Midbrain (tissue), 1 donor: ENCODE measurements at regions not wholly inside any gene's neighbourhood (a gene's known extent, or its start where the extent isn't known, plus 50 kb on each side); places are given as distances from the start of the nearest gene placed in this dataset.

Source experiments
- DNase-seq: peaks from one replicate; lab custom pipeline; 2025; lab: John Stamatoyannopoulos, UW

- DNase-seq = no peak
Observed at GRCh38 chr18:37691162-37691561, 125.6 kb upstream of the CELF4 start.

DNA sequence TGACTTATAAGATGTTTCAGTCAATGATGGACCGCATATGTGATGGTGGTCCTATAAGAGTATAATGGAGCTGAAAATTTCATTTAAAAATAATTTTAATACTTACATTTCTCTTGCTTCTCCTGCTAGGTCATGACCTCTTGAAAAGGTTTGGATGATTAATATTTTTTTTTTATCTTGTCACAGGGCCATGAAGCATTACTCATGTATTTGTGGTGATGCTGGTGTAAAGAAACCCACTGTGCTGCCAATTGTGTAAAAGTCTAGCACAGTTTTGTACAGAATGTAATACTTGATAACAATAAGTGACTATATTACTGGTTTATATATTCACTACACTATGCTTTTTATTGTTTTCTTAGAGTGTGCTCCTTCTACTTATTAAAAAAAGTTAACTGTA, 124.2 kb upstream of the CELF4 start:
- DNase-seq = no peak

- DNase-seq = no peak
Observed at GRCh38 chr18:37684590-37684989, 119.0 kb upstream of the CELF4 start.

DNA sequence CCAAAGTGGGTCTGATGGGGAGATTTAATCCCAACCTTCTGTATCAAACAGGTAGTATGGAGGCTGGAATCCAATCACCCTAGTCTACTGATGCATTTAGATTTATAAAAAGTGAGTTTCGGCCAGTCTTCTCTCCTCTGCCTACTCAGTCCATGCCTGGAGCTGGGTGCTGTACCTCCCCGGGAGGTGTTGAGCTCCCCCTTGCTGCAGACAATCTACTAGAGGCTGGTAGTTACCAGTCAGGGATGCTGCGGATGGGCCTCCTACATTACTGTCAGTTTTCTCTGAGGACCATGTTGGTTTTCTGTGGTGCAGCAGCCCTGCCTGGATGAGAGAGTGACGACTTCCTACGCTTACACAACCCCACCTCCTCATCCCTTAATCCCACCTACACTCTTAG, 118.6 kb upstream of the CELF4 start:
- no peak for DNase-seq

DNA sequence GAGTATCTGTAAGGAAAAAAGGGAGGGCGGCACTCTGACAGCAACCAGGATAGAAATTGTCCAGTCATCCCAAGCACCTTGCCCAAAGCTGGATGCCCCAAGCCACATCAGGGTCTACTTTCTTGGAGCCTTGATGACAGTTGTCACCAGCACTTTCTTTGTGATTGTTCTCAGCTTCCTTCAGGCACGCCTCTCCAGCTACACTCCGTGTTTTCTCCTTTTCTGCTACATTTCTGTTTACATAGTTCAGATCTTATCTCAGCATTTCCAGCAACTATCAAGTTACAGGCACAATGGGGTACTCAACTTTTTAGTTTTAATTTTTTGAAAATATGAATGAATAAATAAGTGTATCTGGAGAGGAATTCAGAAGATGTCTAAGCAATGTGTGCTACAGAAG, 115.3 kb upstream of the CELF4 start:
- DNase-seq = no peak

DNA sequence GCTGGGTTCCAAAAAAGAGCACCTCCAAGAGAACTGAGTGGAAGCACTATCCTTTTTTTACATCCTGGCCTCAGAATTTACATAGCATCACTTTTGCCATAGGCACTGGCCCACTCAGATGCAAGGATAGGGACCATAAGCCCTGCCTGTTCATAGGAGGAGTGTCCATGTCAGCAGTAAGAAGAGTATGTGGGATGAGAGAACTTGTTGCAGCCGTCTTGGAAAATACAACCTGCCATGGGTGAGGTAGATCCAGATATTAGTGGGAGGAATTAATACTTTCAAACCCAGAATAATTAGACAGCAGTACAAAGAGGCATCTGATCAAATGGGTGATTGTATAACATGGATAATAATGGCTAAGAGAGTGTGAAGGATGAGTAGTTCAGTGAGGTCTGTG, 110.7 kb upstream of the CELF4 start:
- no peak for DNase-seq

DNA sequence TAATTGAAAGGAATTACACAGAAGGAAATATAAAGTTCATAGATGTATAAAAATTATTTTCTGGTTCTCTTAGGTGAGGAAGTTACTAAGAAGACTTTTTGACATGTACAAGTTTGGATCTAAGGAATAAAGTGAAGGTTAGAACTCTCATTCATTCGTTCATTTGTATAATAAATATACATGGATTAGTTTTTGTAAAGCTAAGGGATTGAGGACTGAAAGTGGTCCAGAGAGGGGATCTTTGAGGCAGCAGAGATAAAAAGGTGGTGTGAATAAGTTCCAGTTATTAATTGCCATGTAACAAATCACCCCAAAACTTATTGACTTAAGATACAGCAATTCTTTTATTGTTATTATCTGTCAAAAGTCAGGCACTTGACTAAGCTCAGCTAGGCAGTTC, 110.1 kb upstream of the CELF4 start:
- DNase-seq = no peak

GRCh38 chr18:37674570-37674969, 109.0 kb upstream of the CELF4 start:
- no peak for DNase-seq

GRCh38 chr18:37673671-37674070, 108.1 kb upstream of the CELF4 start:
- DNase-seq = no peak

GRCh38 chr18:37672932-37673595, 107.5 kb upstream of the CELF4 start:
- no peak for DNase-seq

DNA sequence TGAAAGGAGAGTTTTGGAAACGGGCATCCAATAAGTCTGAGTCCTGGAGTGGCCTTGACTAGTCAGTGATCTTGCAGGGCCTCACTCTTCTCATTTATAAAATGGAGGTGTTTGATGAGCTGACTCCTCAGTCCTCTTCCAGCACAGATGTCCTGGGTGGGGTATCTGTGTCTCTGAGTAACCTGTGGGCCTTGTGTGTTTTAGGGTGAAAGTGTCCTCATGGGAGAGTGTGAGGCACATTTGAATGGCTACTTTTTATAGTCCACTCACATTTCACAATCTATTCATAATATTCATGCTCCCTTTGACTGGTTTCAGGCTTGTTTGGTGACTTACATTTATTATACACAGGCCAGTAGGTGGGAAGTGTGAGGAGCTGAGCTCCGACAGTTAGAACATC, 106.4 kb upstream of the CELF4 start:
- no peak for DNase-seq

DNA sequence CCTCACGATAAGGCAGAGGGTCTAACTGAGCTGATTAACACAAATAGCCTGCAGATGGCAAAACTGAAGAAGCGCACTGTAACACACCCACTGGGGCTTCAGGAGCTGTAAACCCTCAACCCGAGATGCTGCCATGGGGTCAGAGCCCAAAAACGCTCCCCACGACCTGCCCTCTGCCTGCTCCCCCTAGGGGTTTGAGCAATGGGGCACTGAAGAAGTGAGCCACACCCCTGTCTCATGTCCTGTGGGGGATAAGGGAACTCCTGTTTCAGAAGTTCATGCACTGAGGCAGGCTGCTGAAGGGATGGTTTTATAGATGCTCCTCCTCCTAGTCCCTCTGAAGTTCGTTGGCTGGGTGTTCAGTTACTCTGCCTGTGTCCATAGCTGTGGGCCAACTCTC, 105.9 kb upstream of the CELF4 start:
- DNase-seq = no peak

- no peak for DNase-seq
Observed at GRCh38 chr18:37671119-37671518, 105.5 kb upstream of the CELF4 start.

GRCh38 chr18:37669991-37670534, 104.5 kb upstream of the CELF4 start:
- DNase-seq = no peak

DNA sequence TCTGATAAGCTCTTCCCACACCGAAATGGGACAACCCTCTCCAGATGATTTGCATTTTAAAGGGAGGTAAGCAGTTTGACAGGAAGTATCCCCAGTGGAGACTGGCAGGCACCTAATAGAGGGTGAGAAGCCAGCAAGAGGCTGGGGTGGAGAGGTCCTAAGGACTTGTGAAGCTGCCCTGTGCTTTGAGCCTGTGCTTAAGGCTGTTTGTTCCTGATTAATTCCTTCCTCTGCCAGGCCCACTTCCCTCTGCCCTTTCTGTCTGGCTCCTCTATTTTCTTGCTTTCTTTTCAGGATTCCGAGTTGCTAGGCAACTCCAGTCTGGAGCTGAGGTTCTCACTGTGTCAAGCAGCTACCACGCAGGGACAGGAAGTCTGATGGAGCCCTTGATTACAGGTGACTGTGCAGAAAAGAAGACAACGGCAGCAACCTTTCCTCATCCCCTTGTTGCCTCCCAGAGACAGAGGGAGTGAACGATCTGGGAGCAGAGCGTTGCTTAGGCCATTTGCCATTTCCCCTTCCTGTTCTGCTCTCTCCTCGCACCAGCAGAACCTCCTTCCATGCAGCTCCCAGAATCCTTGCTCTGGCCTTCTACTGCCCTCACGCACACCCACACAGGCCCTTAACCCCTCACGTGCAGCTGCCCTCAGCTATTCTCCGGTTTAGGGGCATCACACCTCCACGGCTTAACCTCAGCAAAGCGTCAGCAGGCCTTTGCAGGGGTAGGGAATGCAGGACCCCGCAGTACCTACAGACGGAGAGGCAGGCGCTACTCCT, 103.6 kb upstream of the CELF4 start:
- DNase-seq = peak; percentile 55

GRCh38 chr18:37667836-37668235, 102.2 kb upstream of the CELF4 start:
- peak; percentile 35 for DNase-seq

DNA sequence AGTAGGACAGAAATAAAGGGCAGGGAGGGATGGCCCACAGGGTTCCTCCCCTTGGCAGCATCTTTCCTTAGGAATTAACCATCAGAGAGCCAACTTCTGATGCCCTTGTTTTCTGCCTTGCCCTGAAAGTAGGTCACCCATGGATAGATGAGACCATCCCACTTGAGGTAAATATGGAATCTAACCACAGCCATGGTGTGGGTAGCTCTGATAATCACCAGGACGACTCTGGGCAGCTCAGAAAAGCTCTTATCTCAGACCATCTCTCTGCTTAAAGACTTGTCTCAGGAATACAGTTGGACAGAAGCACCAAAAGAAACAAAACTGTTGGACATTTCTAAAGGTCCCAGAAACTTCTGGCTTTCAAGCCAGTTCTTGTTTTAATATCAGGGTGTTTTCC, 101.4 kb upstream of the CELF4 start:
- DNase-seq = no peak

GRCh38 chr18:37666451-37666850, 100.9 kb upstream of the CELF4 start:
- no peak for DNase-seq

DNA sequence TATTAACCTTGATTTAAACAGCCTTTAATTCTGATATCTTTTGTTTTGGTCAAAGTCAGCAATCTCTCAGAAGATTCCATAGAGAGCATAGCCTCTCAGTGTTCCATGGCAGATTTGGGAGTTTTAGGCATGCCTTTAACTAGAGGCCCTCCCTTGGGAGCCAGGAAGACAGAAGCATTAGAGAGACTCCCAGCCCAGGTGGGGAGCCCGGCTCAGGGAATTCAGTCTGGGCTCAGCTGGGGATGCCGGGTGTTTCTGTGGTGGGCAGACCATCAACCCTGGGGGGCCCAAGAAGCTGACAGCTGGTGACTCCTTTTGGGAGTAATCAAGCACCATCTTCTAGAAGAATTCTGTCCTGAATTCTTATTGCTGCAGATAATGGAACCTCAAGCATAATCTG, 99.7 kb upstream of the CELF4 start:
- no peak for DNase-seq

- peak; percentile 44 for DNase-seq
Observed at GRCh38 chr18:37663446-37663845, 97.8 kb upstream of the CELF4 start.

DNA sequence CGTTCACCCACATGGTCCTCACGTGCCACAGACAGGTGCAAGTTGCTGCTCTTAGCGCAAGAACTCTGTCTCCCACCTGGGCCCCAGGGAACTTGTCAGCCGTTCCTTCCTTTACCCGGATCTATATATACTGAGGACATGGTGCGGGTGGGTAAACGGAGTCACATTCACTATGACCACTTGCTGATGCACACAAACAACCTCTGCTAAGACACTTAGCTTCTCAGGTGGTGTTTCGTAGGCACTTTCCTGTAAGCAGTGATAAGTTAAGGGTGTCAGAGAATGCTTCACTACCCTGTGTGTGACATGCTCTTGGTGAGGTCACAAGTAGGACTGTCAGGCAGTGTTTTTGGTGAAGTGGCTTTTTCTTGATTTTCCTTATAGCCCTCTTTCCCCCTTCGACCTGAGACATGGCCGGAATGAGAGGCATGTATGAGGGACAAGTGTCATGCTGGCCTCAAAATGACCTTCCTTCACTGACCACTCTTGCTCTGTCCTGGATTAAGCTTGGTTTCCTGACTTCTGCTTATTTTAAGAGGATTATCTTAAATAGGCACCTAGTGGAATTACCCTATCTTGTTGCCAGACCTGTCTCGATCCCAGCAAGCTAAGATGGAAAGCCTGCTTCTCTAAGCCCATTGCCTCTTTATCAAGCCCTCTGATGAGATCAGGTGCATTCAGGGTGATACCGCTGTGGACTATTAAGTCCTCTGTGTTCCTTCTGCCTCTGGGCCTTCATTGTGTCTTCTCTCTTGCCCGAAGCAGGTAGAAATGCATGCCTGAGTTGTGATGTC, 97.1 kb upstream of the CELF4 start:
- DNase-seq = no peak

- DNase-seq = no peak
Observed at GRCh38 chr18:37662099-37662498, 96.5 kb upstream of the CELF4 start.

- no peak for DNase-seq
Observed at GRCh38 chr18:37661478-37661877, 95.9 kb upstream of the CELF4 start.
